GM06990 (cell line): ENCODE measurements at regions not wholly inside any gene's neighbourhood (a gene's known extent, or its start where the extent isn't known, plus 50 kb on each side); places are given as distances from the start of the nearest gene placed in this dataset.

ENCODE experiments used
- DNase-seq: peaks from one replicate; pipeline ENCODE4 v3.0.0-alpha.2; 2011; ENCODE audit not compliant: insufficient read length; ENCODE audit errors: extremely low read depth
- H3K27me3 ChIP-seq: replicated peaks from 2 replicates; pipeline ENCODE4 v1.6.0; 2011; ENCODE audit warnings: low read length; ENCODE audit not compliant: control insufficient read depth, insufficient read depth
- H3K36me3 ChIP-seq: 2 replicates; pipeline ENCODE4 v1.5.1; 2011; ENCODE audit warnings: low read length; ENCODE audit not compliant: control insufficient read depth, insufficient read depth
- H3K4me3 ChIP-seq: replicated peaks from 2 replicates; pipeline ENCODE4 v1.5.1; 2011; ENCODE audit warnings: low read depth, mild to moderate bottlenecking, control low read depth, low read length
- TF ChIP-seq, protein P1 (sequence below): IDR thresholded peaks from 2 replicates; pipeline ENCODE4 v1.5.1; 2011; ENCODE audit warnings: low read length, control low read depth, mild to moderate bottlenecking, inconsistent platforms; ENCODE audit not compliant: insufficient read depth, poor library complexity, severe bottlenecking

DNA sequence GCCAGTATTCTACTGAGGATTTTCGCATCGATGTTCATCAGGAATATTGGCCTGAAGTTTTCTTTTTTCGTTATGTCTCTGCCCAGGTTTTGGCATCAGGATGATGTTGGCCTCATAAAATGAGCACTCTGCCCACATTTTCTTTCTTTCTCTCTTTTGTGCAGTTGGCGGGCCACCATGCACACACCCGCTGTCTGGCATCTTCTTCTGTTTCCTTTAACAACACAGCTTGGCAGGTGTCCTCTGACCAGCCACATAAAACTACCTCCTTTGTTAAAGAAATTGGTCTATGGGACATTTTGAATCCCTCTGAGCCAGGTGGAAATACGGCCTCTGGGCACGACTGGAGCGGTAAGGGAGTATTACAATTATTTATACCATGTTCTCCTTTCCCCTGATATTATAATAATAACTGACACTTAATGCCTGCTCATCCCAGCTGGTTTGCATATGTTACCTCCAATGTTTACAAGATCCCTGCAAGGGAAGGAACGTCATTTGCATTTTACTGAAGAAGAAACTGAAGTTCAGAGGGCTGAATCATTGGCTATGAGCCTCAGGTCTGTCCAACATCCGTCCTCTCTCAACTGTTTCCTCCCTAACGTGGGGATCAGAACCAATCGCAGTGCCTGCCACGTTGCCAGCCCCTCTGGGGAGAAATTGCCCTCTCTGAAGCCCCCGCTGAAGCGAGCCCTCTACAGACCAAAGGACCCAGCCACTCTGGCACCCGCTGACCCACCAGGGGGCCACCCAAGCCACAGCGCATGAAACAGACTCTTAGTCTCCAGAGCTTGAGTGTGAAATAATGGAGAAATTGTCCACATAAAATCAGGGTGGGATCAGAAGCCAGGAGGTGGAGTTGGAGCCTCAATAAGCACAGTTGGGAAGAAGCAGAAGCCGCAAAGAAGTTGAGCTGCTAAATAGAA, 125.0 kb upstream of the FOXK1 start:
- no peaks in the 10 kb centered on the region for H3K27me3 ChIP-seq
- H3K36me3 ChIP-seq: no peaks in the 10 kb centered on the region
- no peak overlapping the region for H3K4me3 ChIP-seq
- DNase-seq: no peak
- TF ChIP-seq, protein P1, sequence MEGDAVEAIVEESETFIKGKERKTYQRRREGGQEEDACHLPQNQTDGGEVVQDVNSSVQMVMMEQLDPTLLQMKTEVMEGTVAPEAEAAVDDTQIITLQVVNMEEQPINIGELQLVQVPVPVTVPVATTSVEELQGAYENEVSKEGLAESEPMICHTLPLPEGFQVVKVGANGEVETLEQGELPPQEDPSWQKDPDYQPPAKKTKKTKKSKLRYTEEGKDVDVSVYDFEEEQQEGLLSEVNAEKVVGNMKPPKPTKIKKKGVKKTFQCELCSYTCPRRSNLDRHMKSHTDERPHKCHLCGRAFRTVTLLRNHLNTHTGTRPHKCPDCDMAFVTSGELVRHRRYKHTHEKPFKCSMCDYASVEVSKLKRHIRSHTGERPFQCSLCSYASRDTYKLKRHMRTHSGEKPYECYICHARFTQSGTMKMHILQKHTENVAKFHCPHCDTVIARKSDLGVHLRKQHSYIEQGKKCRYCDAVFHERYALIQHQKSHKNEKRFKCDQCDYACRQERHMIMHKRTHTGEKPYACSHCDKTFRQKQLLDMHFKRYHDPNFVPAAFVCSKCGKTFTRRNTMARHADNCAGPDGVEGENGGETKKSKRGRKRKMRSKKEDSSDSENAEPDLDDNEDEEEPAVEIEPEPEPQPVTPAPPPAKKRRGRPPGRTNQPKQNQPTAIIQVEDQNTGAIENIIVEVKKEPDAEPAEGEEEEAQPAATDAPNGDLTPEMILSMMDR: no peak

DNA sequence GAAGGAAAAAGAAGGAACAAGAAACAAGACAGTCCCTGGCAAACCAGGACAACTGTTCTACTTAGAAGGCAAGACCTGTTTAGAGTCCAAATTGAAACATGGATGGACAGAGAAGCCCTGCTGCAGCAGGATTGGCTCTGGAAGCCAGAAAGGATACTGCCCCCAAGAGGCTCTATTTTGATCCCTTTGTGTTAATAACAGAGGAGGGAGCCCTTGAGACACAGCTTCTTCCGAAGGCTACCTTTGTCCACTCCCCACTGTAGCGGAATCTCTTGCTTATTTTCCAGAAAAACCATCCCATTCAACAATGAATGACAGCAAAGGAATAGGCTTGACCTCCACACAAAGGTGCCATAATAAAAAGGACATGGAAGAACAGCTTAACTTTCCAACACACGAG, 120.3 kb upstream of the FOXK1 start:
- H3K4me3 ChIP-seq: no peak overlapping the region
- TF ChIP-seq, protein P1: no peak
- no peaks in the 10 kb centered on the region for H3K27me3 ChIP-seq
- no peak for DNase-seq
- H3K36me3 ChIP-seq: no peaks in the 10 kb centered on the region

- no peak for DNase-seq
- no peaks in the 10 kb centered on the region for H3K36me3 ChIP-seq
- H3K27me3 ChIP-seq: no peaks in the 10 kb centered on the region
- TF ChIP-seq, protein P1: no peak
- H3K4me3 ChIP-seq: no peak overlapping the region
Measured at GRCh38 chr7:4566714-4567113, 115.4 kb upstream of the FOXK1 start.

- no peak overlapping the region for H3K4me3 ChIP-seq
- no peaks in the 10 kb centered on the region; the same call in 1 of the 2 replicates for H3K27me3 ChIP-seq
- DNase-seq: no peak
- no peaks in the 10 kb centered on the region for H3K36me3 ChIP-seq
- TF ChIP-seq, protein P1: no peak
Measured at GRCh38 chr7:4574851-4575250, 107.2 kb upstream of the FOXK1 start.

GRCh38 chr7:4575254-4575653, 106.8 kb upstream of the FOXK1 start:
- TF ChIP-seq, protein P1: no peak
- Histone ChIP-seq H3K36me3 (no peaks in the 10 kb centered on the region), H3K27me3 (no peaks in the 10 kb centered on the region; the same call in 1 of the 2 replicates), H3K4me3 (no peak overlapping the region)
- DNase-seq: no peak
